ENCODE measurements at regions not wholly inside any gene's neighbourhood (a gene's known extent, or its start where the extent isn't known, plus 50 kb on each side); places are given as distances from the start of the nearest gene placed in this dataset.
A peak's percentile ranks its signal among the peaks of the same experiment; 100 is the strongest.
"Not testable (repeated sequence)": the region's sequence is repeated elsewhere in the genome, so short reads cannot be mapped to it uniquely, and the experiment has no call there.

- DNase-seq: no peak
Observed at GRCh38 chr9:88596376-88596775, 61.4 kb downstream of the NXNL2 start.

DNA sequence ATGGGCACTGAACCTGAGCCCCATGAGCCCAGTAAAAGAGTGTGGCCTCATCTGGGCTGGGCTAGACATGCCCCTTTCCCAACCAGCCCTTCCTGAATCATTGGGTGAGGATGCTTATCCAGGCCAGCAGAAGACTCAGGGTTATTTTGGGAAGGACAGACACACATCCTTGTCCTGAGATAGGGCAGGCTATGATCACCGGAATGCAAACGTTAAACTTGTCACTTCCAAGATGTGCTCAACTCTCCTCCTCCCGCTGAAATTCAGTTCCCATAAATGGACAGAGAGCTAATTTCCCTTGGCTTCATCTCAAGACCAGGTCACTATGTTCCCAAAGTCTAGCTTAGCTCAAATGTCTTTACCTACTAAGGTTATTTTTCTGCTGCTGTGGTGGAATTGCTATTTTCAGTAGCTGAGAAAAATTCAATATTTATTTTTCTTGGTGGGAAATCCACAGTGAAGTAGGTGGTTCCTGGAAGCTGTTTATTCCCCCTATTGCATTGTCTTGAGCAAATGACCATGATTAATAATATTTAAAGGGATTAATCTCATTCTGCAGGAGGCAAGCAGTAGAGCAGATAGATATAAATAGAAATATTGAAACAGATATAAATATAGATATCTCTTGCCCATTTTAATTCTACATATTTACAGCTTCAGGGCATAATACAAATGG, 70.0 kb downstream of the NXNL2 start:
- no peak for DNase-seq

DNA sequence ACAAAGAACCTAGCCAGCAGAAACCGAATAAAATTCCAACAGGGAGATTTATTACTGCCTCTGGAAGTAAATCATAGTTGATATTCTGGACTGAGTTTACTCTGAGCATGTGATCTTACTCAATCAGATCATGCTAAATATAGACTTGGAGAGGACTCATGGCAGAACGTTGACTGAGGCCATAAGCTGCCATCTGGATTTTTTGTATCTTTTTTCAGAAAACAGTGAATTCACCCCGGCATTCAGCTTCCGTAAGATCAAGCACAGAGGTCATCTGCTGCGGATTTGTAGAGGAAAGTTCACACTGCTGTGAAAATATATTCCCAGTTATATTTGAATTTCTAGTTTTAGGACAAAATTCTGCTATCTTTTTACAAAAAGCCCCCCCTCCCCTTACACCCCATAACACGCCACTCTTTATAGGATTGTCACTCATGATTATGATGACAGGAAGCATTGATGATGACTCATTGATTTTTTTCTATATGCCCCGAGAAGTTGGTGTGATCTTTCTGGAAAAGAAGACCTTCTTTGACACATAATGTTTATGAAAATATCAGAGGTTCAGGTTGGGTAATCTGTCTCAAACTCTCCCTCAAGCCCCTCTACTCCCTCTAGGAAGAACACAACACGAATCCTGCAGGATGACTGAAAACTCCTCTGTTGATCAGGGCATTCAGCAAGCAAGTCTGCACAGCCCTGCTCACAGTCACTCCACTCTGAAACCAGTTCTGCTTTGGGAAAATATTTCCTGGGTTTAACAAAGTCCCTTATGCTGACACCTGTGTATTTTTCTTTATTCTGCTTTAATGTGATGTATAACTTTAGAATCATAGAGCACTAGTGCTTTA, 70.8 kb downstream of the NXNL2 start:
- no peak for DNase-seq

DNA sequence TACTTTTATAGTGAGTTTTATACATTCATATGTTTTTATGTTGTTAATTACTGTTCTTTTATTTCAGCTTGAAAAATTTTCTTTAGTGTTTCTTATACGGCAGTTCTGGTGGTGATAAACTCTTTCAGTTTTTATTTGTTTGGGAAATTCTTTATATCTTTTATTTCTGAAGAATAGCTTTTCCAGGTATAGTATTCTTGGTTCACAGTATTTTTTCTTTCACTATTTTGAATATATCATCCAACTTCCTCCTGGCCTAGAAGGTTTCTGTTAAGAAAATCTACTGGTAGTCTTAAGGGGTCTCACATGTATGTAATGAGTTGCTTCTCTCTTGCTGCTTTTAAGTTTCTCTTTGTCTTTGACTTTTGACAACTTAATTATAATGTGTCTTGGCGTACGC, 79.4 kb downstream of the NXNL2 start:
- no peak for DNase-seq

DNA sequence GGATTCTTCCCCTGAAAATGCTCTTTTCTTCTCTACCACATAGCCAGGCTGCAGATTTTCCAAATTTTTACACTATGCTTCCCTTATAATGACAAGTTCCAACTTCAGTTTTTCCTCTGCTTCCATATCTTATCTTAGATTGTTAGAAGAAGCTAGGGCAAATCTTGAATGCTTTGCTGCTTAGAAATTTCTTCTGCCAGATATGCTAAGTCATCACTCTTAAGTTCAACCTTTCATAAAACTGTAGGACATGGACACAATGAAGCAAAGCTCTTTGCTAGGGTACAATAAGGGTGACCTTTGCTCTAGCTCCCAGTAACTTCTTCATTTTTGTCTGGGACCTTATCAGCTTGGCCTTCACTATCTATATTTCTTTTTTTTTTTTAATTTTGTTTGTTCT, 88.7 kb downstream of the NXNL2 start:
- DNase-seq: no peak

DNA sequence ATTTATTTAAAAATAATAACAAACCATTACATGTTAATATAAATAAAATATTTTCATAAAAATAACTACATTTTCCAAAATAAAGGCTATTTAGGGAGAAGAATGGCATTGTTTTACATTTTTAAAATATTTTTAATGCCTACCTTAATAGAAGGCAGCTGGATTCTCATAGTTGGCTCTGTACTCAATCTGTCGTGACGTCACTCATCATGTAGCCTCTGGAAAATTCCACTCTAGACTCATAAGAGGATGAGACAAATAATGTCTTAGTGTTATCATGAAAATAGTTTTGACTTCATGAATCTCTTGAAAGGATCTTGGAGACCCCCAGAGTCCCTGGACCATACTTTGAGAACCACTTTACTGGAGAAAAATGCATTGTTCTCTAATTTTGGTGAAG, 93.1 kb downstream of the NXNL2 start:
- no peak for DNase-seq

DNA sequence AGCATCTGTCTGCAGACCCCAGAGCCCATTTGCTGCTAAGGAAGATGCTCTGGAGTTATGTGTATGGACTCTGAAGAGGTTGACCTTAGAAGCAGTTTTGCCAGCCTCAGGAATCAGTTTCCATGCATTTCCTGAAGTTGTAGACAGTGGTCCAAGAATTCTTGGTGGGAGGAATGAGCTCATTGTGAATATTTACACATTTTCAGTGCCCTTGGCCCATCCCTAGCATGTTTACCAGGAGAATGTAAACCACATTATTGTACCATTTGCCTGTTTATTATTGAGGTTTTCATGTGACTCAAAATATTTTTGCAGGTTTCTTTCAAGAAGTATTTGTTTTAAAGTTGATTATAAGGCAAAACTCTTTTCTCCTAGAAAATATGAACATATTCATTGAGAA, 93.8 kb downstream of the NXNL2 start:
- DNase-seq: no peak

- DNase-seq: not testable (repeated sequence)
Observed at GRCh38 chr9:88630574-88630973, 95.6 kb downstream of the NXNL2 start.

DNA sequence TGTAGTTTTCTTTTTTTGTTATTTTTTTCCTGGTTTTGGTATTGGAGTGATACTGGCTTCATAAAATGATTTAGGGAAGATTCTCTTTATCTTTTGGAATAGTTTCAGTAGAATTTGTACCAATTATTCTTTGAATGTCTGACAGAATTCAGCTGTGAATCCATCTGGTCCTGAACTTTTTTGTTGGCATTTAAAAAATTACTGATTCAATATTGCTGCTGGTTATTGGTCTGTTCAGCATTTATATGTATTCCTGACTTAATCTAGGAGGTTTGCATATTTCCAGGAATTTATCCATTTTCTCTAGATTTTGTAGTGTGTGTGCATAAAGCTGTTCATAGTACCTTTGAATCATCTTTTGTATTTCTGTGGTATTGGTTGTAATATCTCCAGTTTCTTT, 100.2 kb downstream of the NXNL2 start:
- DNase-seq: no peak

DNA sequence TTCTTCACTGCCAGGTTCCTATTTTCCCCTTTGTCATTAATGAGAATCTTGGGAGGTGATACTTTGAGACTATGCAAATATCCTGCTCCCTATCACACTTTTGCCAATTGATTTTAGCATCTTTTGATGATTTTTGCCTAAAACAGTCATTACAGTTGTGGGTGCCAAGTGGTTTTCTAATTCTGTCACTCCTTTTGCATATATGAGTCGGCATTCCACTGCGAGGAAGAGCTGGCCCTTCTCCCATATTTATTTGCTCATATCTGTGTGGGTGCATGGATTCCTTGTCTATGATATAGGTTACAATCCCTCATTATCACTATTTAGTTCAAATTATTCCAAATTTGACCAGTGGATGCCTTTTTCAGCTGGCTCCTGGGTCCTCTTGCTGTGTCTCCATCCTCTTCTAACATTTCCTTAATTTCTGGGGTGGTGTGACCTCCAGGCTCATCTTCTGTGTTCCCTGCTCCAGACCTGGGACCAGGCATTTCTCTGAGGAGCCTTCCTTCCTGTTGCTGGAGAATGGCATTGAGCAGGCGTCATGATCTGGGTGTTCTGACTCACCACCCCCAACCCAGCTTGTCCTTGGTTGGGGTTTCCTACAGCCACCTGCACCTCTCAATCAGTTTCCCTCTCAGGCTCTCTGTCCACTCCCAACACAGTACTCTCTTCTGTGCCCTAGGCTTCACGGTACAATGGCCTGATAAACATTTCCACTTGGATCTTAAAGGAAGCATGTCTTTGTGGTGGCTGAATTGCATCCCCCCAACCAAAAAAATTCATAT, 106.7 kb downstream of the NXNL2 start:
- DNase-seq: no peak

GRCh38 chr9:88642336-88642735, 107.4 kb downstream of the NXNL2 start:
- no peak for DNase-seq

DNA sequence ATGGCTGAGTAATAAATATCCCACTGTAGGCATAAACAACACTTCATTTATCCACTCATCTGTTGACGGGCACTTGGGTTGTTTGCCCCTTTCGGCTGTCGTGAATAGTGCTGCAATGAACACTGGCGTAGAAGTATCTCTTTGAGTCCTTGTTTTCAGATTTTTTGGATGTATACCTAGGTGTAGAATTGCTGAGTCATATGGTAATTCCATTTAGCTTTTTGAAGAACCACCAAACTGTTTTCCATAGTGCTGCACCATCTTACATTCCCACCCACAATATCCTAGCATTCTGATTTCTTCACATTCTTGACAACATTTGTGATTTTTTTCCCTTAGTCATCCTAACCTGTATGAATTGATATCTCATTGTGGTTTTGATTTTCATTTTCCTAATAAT, 109.0 kb downstream of the NXNL2 start:
- no peak for DNase-seq

GRCh38 chr9:88645172-88645878, 110.3 kb downstream of the NXNL2 start:
- no peak for DNase-seq

DNA sequence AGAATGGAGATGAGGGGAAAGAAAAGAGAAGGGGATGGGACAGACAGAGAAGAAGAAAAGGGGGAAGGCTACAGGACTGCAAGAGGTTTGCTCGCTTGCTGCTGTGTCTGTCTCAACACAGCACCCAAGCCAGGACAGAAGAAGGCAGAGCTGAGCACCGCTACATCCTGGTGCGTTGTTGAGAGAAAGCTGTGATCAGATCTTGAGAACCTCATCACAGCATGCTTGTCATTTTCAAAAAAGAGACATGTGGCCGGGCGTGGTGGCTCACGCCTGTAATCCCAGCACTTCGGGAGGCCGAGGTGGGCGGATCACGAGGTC, 110.9 kb downstream of the NXNL2 start:
- DNase-seq: no peak

DNA sequence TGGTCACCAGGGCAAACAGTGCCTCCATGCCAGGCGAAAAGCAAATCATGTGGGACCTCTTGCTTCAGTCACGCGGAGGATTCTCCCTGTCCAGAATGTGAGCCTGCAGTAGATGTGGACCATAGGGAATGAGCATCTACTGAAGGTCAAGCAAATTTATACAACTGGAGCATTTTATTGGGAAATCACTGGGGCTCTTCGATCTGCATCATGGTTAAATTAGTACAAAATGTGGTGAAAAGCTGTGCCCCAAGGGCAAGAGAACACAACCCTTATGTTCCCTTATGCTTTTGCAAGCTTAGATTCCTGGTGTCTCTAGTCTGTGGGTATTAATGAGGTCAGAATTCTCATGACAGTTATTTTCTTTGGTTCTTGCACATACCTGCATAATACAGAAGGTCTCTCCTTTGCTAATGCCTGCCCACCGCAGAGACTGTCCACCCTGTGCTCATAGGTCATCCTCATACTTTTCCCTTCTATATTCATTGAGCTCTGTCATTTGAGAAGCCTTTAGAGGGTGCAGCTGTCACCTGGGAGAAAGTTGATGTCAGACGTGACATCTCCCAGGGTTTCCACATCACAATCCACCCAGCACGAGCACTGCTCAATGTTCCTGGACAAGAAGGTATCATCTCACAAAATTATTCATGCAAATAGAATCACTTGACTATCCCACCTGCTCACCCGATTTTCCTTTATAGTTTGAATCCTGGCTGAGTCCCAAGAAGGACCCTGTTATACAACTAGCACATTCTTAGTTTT, 111.7 kb downstream of the NXNL2 start:
- DNase-seq: no peak

GRCh38 chr9:88651682-88652633, 117.0 kb downstream of the NXNL2 start:
- DNase-seq: peak in 30 of 51 donors; percentile 1 to 76 (median 18)

- DNase-seq: no peak
Observed at GRCh38 chr9:88652876-88653275, 117.9 kb downstream of the NXNL2 start.

- no peak for DNase-seq
Observed at GRCh38 chr9:88653406-88653805, 118.4 kb downstream of the NXNL2 start.

DNA sequence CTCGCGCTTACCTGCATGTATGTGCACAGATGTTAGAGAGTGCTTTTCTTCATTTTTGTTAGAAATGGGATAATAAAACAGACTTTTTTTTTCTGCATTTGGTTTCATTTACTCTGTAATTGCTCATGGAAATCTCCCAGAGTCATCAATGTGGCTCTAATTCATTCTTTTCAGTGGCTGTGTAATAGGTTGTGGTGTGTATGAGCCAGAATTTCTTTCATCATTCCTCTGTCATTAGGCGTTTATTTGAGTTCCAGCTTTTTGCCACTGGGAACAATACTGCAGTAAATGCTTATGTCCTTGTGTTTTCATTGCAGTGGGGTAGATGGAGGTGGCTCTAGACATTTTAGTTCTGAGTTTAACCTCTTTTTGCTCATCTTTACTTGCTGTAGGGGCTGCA, 118.9 kb downstream of the NXNL2 start:
- no peak for DNase-seq

DNA sequence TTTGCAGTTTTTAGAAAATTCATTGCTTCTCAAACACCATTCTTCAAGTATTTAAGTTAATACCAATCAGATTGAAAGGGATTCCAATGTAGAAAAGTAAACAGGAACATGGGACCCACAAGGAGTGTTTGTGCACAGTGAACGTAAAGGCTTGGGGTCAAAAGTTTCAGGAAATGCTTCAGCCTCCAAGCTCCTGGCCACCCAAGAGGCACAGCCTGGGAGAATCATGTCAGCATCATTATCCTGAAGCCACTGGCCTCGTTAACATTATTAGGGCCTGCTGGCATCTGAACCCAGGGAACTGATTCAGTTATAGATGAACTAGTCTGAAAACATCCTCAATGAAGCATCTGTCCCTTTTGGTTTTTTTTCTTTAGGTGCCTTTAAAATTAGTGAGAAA, 122.9 kb downstream of the NXNL2 start:
- no peak for DNase-seq

All from hypothalamus (tissue), 51 donors.